ENCODE measurements at regions not wholly inside any gene's neighbourhood (a gene's known extent, or its start where the extent isn't known, plus 50 kb on each side); places are given as distances from the start of the nearest gene placed in this dataset.

DNA sequence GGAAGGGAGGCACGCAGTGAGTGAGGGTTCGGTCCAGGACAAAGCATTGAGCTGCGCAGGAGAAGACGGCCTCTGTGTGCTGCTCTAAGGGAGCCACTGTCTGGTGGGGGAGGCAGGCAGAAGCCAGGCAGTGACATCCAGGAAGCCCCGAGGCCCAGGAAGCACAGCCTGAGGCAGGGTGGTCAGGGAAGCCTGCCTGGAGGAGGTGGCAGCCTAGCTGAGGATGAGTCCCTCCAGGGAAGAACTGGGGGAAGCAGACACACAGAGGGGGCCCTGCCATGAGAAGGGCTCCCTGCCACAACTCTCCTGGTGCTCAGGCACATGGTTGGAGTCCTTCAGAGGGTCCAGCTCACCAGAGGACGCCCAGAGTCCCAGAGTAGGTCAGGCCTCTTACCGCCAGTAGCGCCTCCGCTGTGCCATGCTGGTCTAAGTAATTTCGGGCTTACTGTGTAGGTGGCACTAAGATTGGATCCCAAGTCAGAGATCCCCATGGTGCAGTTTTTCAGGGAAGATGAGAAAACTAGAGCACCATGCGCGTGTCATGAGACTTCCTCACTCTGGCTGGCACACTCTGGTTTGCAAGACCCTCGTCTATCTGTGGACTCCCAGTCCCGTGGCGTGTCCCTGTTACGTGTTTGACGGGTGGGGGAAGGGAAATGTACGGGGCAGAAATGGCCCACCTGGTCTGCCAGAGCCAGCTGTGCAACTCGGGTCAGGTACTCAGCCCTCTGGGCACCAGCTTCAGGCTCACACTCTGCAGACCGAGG, 887.2 kb downstream of the BRD1 start:
- Histone ChIP-seq H3K4me3 (no peak overlapping the region), H3K27ac (no peak overlapping the region)
- peak; percentile 56 for DNase-seq (ENCODE audit: low spot score)
- TF ChIP-seq, protein P1, sequence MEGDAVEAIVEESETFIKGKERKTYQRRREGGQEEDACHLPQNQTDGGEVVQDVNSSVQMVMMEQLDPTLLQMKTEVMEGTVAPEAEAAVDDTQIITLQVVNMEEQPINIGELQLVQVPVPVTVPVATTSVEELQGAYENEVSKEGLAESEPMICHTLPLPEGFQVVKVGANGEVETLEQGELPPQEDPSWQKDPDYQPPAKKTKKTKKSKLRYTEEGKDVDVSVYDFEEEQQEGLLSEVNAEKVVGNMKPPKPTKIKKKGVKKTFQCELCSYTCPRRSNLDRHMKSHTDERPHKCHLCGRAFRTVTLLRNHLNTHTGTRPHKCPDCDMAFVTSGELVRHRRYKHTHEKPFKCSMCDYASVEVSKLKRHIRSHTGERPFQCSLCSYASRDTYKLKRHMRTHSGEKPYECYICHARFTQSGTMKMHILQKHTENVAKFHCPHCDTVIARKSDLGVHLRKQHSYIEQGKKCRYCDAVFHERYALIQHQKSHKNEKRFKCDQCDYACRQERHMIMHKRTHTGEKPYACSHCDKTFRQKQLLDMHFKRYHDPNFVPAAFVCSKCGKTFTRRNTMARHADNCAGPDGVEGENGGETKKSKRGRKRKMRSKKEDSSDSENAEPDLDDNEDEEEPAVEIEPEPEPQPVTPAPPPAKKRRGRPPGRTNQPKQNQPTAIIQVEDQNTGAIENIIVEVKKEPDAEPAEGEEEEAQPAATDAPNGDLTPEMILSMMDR (IDR thresholded peaks at IDR 0.05) = no peak

DNA sequence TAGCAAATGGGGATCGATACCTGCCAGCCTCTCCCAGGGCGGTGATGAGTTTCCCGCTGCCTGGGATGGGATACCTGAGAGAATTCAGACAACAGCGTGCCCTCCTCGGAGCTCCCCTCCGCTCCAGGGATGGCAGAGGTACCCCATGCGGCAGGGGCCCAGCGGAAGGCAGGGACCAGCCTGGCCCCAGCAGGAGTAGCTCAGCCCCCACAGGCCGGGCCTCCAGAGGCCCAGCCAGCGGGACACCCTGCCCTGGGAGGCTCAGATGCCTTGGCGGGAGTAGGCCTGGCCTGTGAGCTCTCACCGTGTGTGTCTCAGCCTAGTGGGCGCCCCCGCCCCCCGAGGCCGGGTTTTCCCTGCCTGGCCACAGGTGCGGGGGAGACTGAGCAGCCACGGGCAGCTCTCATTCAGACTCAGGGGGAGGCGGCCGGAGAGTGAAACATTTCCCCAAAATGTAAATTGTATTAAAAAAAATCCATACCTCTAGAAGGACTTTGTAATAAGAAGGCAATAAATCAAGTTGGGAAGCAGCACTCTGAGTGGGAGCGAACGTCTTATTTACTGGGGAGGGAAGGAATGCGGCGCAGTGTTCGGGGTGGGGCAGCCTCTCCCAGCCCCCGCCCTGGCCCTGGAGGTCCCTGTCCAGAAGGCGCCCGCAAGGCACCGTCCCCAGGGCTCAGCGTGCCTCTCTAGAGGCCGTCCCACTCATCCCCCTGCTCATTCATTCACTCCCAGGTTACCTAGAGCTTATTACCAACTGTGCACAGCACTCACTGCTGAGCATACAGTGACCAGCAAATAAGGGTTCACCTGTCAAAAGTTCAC, 888.0 kb downstream of the BRD1 start:
- no peak overlapping the region for H3K27ac ChIP-seq
- DNase-seq (ENCODE audit: low spot score) = peak; percentile 46
- TF ChIP-seq, protein P1 (IDR thresholded peaks at IDR 0.05) = no peak
- no peak overlapping the region for H3K4me3 ChIP-seq

DNA sequence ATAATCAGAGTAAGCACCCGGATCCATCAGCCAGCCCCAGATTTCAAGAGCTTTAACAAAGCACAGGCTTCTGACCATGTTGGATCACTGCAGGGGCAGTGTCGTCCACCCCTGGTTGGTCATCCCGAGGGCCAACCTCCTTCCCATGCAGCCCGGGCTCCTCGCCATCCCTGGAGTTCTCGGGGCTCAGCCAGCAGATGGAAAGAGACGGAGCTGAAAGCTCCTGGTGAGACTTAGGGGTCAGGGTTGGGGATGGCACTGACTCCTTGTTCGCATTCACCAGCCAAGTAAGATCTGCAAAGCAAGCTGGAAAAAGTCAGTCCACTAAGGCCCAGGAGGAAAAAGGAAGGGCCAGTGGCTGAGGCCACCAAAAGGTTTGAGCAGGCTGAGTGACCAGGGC, 888.9 kb downstream of the BRD1 start:
- TF ChIP-seq, protein P1 (IDR thresholded peaks at IDR 0.05) = no peak
- DNase-seq (ENCODE audit: low spot score) = peak; percentile 43
- no peak overlapping the region for H3K27ac ChIP-seq
- H3K4me3 ChIP-seq = no peak overlapping the region

DNA sequence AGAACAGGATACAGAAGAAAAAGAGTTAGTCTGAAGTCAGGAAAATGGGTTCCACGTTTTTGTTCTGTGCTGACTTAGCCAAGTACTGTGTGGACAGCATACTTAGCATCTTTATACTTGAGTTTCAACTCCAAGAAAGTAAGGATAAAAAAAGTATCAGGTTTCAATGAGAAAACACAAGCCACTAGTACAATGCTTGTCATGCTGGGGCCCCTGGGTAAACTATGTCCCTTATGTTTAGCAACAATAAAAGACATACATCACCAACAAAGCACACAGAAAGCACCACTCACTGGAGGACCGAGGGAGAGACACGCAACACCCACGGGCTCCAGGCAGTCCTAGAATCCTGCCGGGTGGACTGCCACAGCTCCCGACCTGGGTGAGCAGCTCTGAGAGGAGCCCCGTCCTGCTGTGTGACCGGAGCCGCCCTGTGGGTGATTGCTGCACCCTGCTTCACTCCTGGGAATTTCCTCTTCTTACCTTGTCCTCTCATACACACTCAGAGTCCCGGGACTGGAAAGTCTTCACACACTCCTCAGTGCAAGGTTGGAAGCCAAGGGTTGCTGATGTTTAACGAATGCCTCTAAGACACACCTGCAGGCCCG, 890.5 kb downstream of the BRD1 start:
- no peak overlapping the region for H3K27ac ChIP-seq
- TF ChIP-seq, protein P1 (IDR thresholded peaks at IDR 0.05) = no peak
- no peak overlapping the region for H3K4me3 ChIP-seq
- peak; percentile 35 for DNase-seq (ENCODE audit: low spot score)

DNA sequence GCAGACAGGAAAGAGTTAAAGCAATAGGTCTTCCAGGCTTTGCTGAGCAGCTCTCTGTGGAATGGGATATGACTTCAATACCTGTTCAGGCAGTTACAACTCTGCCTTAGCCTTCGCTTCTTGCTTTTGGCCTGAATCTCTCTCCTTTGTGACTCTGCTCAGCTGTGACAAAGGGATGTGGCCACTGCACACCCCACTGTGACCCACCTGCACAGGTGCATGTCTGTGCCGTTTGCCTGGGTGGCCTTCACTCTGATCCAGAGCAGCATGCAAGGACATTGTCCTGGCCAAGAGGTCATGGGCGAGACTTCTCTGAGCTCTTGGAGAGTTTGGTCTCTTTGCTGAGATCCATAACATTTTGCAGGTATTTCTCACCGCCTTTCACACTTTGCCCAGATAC, 891.3 kb downstream of the BRD1 start:
- TF ChIP-seq, protein P1 (IDR thresholded peaks at IDR 0.05) = no peak
- Histone ChIP-seq H3K4me3 (no peak overlapping the region), H3K27ac (no peak overlapping the region)
- DNase-seq (ENCODE audit: low spot score) = peak; percentile 12

DNA sequence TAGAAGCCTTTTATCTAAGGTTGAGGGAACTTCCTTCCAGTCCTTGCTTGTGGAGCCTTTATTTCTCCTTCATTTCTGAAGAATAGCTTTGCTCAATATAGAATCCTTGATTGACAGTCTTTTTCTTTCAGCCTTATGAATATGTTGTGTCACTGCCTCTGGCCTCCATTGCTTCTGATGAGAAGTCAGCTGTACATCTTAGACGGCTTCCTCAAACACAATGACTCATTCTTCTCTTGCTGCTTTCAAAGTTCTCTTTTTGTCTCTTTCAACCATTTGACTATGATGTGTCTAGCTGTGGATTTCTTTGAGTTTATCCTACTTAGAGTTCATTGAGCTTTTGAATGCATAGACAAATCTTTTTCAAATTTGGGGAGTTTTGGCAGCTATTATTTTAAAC, 893.2 kb downstream of the BRD1 start:
- Histone ChIP-seq H3K4me3 (no peak overlapping the region), H3K27ac (no peak overlapping the region)
- no peak for DNase-seq (ENCODE audit: low spot score)
- TF ChIP-seq, protein P1 (IDR thresholded peaks at IDR 0.05) = no peak
